Tibial nerve (tissue), 4 donors: ENCODE measurements at regions not wholly inside any gene's neighbourhood (a gene's known extent, or its start where the extent isn't known, plus 50 kb on each side); places are given as distances from the start of the nearest gene placed in this dataset.
"Not testable (repeated sequence)": the region's sequence is repeated elsewhere in the genome, so short reads cannot be mapped to it uniquely, and the experiment has no call there.

Source experiments
- EP300 ChIP-seq, 2 donors: sonication (generic); formaldehyde crosslinking; IDR thresholded peaks; one replicate each; pipeline ENCODE4 v1.6.1; 2017; ENCODE audit warnings: antibody characterized with exemption in 2 of 2, mild to moderate bottlenecking in 1 of 2
- POLR2A ChIP-seq, 2 donors: fragments of 450-650 bp; IDR thresholded peaks; one replicate each; pipeline ENCODE4 v1.6.1; 2017; ENCODE audit warnings: antibody characterized with exemption in 2 of 2, mild to moderate bottlenecking in 2 of 2, moderate library complexity in 2 of 2
- TF ChIP-seq, protein P1 (sequence below), 5 experiments: fragments of 200-600 bp in 3 of 5; fragments of 450-650 bp in 2 of 5; sonication (generic) in 3 of 5; IDR thresholded peaks; one replicate each; pipeline ENCODE4 v1.5.1; 2016 to 2019; ENCODE audit warnings: antibody characterized with exemption in 5 of 5, mild to moderate bottlenecking in 3 of 5, moderate library complexity in 2 of 5

- TF ChIP-seq, protein P1, sequence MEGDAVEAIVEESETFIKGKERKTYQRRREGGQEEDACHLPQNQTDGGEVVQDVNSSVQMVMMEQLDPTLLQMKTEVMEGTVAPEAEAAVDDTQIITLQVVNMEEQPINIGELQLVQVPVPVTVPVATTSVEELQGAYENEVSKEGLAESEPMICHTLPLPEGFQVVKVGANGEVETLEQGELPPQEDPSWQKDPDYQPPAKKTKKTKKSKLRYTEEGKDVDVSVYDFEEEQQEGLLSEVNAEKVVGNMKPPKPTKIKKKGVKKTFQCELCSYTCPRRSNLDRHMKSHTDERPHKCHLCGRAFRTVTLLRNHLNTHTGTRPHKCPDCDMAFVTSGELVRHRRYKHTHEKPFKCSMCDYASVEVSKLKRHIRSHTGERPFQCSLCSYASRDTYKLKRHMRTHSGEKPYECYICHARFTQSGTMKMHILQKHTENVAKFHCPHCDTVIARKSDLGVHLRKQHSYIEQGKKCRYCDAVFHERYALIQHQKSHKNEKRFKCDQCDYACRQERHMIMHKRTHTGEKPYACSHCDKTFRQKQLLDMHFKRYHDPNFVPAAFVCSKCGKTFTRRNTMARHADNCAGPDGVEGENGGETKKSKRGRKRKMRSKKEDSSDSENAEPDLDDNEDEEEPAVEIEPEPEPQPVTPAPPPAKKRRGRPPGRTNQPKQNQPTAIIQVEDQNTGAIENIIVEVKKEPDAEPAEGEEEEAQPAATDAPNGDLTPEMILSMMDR (IDR thresholded peaks at IDR 0.05): not testable (repeated sequence)
- TF ChIP-seq EP300, POLR2A (IDR thresholded peaks at IDR 0.05): not testable (repeated sequence)
Measured at GRCh38 chr16:18146601-18147142, 189.9 kb downstream of the NPIPA8 start.
